Psoas muscle (tissue), 7 donors: ENCODE measurements at regions not wholly inside any gene's neighbourhood (a gene's known extent, or its start where the extent isn't known, plus 50 kb on each side); places are given as distances from the start of the nearest gene placed in this dataset.

ENCODE experiments used
- ATAC-seq, 4 donors: fragments of 200-7000 bp; cut with Tn5 transposase; one replicate each; pipeline ENCODE4 v1.9.1; 2020; ENCODE audit warnings: moderate library complexity in 3 of 4, mild to moderate bottlenecking in 2 of 4
- DNase-seq, 2 donors: peaks; one replicate each; pipeline ENCODE4 v3.0.0-alpha.2; 2020
- H3K27ac ChIP-seq: fragments of 200-600 bp; one replicate; pipeline ENCODE4 v1.8.0; 2022
- H3K27me3 ChIP-seq, 3 donors: fragments of 200-600 bp in 1 of 3; one replicate each; pipeline versions ENCODE4 v1.6.1 to v1.8.0; 2013 to 2022; ENCODE audit warnings: low read length in 2 of 3, mild to moderate bottlenecking in 2 of 3, moderate library complexity in 1 of 3; ENCODE audit not compliant: insufficient read depth in 3 of 3
- H3K36me3 ChIP-seq, 2 donors: fragments of 200-600 bp in 1 of 2; one replicate each; pipeline versions ENCODE4 v1.6.1 to v1.8.0; 2013 to 2022; ENCODE audit warnings: low read depth in 1 of 2, mild to moderate bottlenecking in 1 of 2, moderate library complexity in 1 of 2; ENCODE audit not compliant: insufficient read depth in 1 of 2
- H3K4me1 ChIP-seq: fragments of 200-600 bp; one replicate; pipeline ENCODE4 v1.8.0; 2022
- H3K4me3 ChIP-seq: fragments of 200-600 bp; one replicate; pipeline ENCODE4 v1.8.0; 2022; ENCODE audit warnings: mild to moderate bottlenecking
- H3K9me3 ChIP-seq: fragments of 200-600 bp; one replicate; pipeline ENCODE4 v1.8.0; 2022
- WGBS, 3 donors: extraction: QIAGEN DNeasy Blood & Tissue Kit; methylation state at CpG; one replicate each; pipeline versions ENCODE4 v1.1.6 to v1.1.7; 2013; 5-methylcytosine and 5-hydroxymethylcytosine counted together
- intact Hi-C, 2 donors: fragments of 100-400 bp; cut with DNase I; formaldehyde crosslinking; loops; one replicate each; pipeline versions ENCODE4 v1.11.0 to v1.14.2; 2022
- TF ChIP-seq, protein P1 (sequence below): fragments of 200-600 bp; IDR thresholded peaks from one replicate; pipeline ENCODE4 v1.8.0; 2022; ENCODE audit warnings: antibody characterized with exemption
- donor health status: healthy with polysubstance abuse.
- donor health status: DM: no; HTN: no; CAD: no; lungs with moderate emphysema.
- donor health status: Bipolar disorder and iron deficiency.
- donor health status: healthy.
- donor health status: DM: yes; HTN: yes; CAD: no.
- donor health status: DM: no; HTN: no; CAD: no.
- donor health status: DM: yes; HTN: yes; CAD: no.

- Histone ChIP-seq H3K36me3 (no peaks in the 10 kb centered on the region), H3K27ac (no peak overlapping the region), H3K9me3 (no peaks in the 10 kb centered on the region), H3K4me1 (no peaks in the 10 kb centered on the region), H3K27me3 (no peaks in the 10 kb centered on the region), H3K4me3 (no peak overlapping the region)
- WGBS, 3 donors: 81 to 82% (median 82%) methylated on average over 9 of the region's 9 CpGs
- DNase-seq: no peak
- TF ChIP-seq, protein P1, sequence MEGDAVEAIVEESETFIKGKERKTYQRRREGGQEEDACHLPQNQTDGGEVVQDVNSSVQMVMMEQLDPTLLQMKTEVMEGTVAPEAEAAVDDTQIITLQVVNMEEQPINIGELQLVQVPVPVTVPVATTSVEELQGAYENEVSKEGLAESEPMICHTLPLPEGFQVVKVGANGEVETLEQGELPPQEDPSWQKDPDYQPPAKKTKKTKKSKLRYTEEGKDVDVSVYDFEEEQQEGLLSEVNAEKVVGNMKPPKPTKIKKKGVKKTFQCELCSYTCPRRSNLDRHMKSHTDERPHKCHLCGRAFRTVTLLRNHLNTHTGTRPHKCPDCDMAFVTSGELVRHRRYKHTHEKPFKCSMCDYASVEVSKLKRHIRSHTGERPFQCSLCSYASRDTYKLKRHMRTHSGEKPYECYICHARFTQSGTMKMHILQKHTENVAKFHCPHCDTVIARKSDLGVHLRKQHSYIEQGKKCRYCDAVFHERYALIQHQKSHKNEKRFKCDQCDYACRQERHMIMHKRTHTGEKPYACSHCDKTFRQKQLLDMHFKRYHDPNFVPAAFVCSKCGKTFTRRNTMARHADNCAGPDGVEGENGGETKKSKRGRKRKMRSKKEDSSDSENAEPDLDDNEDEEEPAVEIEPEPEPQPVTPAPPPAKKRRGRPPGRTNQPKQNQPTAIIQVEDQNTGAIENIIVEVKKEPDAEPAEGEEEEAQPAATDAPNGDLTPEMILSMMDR: no peak
- intact Hi-C loops: no loop called here
- no peak for ATAC-seq
Observed at GRCh38 chr2:780002-780401, 102.8 kb upstream of the TMEM18 start.

GRCh38 chr2:778731-779350 lies 101.6 kb upstream of the TMEM18 start:
- ATAC-seq (no peak), DNase-seq (no peak)
- TF ChIP-seq, protein P1: no peak
- Histone ChIP-seq H3K27me3 (peaks cover 0 to 2% (median 0%) of the 10 kb centered on the region in 3 donors), H3K36me3 (no peaks in the 10 kb centered on the region), H3K9me3 (no peaks in the 10 kb centered on the region), H3K4me3 (no peak overlapping the region), H3K27ac (no peak overlapping the region), H3K4me1 (no peaks in the 10 kb centered on the region)
- intact Hi-C loops: no loop called here
- 43 to 55% (median 45%) methylated on average over 17 of the region's 17 CpGs for WGBS, 3 donors

GRCh38 chr2:777546-777945 lies 100.3 kb upstream of the TMEM18 start:
- ATAC-seq (no peak), DNase-seq (no peak)
- TF ChIP-seq, protein P1: no peak

DNA sequence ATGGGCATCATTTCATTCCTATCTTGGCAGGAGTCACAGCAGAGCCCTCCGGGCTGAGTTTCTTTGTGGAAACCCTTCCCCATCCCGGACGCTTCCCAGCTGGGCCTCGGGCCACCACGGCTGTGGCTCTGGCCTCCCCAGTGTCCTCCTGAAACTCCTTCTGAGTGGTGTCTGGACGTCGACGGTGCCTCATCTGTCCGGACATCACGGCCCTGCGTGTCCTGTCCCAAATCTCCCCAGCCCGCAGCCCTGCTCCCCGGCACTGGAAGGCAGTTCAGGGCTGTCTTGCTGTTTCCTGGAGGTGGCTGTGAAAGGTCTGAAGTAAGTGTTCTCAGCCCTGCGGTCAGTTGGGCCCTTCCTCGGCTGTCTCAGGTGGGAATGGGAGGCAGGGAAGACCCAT lies 99.8 kb upstream of the TMEM18 start:
- no peaks in the 10 kb centered on the region for H3K36me3 ChIP-seq

More at GRCh38 chr2:777546-777945, 100.3 kb upstream of the TMEM18 start:
- H3K4me3 ChIP-seq: no peak overlapping the region
- 88 to 94% (median 92%) methylated on average over 8 of the region's 8 CpGs for WGBS, 3 donors
- no peak overlapping the region for H3K27ac ChIP-seq
- H3K27me3 ChIP-seq: peaks cover 0 to 2% (median 0%) of the 10 kb centered on the region in 3 donors
- no peaks in the 10 kb centered on the region for H3K9me3 ChIP-seq
- no peaks in the 10 kb centered on the region for H3K36me3 ChIP-seq
- intact Hi-C loops: no loop called here
- no peaks in the 10 kb centered on the region for H3K4me1 ChIP-seq

More for the DNA sequence above, 99.8 kb upstream of the TMEM18 start:
- Histone ChIP-seq H3K4me1 (no peaks in the 10 kb centered on the region), H3K27me3 (peaks cover 0 to 4% (median 0%) of the 10 kb centered on the region in 3 donors), H3K4me3 (no peak overlapping the region), H3K9me3 (no peaks in the 10 kb centered on the region), H3K27ac (no peak overlapping the region)
- DNase-seq (no peak), ATAC-seq (no peak)
- intact Hi-C loops: no loop called here
- TF ChIP-seq, protein P1: no peak
- WGBS, 3 donors: 75 to 87% (median 76%) methylated on average over 15 of the region's 15 CpGs
